Panc1 (cell line): ENCODE measurements at regions not wholly inside any gene's neighbourhood (a gene's known extent, or its start where the extent isn't known, plus 50 kb on each side); places are given as distances from the start of the nearest gene placed in this dataset.

Source experiments
- POLR2AphosphoS5 ChIP-seq: IDR thresholded peaks from 2 replicates; pipeline ENCODE4 v1.6.1; 2012; ENCODE audit warnings: mild to moderate bottlenecking, low read depth, low read length, moderate library complexity
- SIN3A ChIP-seq: IDR thresholded peaks from 2 replicates; pipeline ENCODE4 v1.6.1; 2012; ENCODE audit warnings: low read depth, mild to moderate bottlenecking, low read length, moderate library complexity, borderline replicate concordance; ENCODE audit not compliant: insufficient read depth
- TF ChIP-seq, protein P1 (sequence below): fragments of 450-650 bp; IDR thresholded peaks from 2 replicates; pipeline ENCODE4 v1.5.1; 2017; ENCODE audit warnings: mild to moderate bottlenecking
- TF ChIP-seq, protein P2 (sequence below), 2 experiments: IDR thresholded peaks; 2 replicates each; pipeline ENCODE4 v1.6.1; 2011 to 2012; ENCODE audit warnings: low read depth in 2 of 2, control low read depth in 1 of 2, low read length in 1 of 2, mild to moderate bottlenecking in 1 of 2, moderate library complexity in 1 of 2; ENCODE audit not compliant: insufficient read depth in 1 of 2

DNA sequence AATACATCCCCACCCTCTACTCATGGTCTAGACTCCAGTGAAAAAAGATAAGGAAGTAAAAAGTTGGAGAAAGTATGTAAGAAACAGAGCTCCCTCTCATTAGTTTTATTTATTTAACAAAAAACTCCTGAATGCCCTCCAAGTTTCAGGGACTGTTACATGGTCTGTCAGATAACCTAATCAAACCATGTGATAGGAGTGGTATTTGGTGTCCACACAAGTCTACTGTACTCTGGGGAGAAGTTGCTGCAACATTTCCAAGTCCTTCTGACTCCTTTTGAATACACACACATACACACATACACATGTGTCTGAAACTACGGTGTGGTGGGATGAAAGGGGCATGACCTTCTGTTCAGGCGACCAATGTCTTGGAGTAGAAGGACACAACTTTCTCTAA is 320.0 kb downstream of the ADGRG6 start:
- TF ChIP-seq, protein P1, sequence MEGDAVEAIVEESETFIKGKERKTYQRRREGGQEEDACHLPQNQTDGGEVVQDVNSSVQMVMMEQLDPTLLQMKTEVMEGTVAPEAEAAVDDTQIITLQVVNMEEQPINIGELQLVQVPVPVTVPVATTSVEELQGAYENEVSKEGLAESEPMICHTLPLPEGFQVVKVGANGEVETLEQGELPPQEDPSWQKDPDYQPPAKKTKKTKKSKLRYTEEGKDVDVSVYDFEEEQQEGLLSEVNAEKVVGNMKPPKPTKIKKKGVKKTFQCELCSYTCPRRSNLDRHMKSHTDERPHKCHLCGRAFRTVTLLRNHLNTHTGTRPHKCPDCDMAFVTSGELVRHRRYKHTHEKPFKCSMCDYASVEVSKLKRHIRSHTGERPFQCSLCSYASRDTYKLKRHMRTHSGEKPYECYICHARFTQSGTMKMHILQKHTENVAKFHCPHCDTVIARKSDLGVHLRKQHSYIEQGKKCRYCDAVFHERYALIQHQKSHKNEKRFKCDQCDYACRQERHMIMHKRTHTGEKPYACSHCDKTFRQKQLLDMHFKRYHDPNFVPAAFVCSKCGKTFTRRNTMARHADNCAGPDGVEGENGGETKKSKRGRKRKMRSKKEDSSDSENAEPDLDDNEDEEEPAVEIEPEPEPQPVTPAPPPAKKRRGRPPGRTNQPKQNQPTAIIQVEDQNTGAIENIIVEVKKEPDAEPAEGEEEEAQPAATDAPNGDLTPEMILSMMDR: no peak
- TF ChIP-seq POLR2AphosphoS5 (no peak), SIN3A (no peak)
- TF ChIP-seq, protein P2, sequence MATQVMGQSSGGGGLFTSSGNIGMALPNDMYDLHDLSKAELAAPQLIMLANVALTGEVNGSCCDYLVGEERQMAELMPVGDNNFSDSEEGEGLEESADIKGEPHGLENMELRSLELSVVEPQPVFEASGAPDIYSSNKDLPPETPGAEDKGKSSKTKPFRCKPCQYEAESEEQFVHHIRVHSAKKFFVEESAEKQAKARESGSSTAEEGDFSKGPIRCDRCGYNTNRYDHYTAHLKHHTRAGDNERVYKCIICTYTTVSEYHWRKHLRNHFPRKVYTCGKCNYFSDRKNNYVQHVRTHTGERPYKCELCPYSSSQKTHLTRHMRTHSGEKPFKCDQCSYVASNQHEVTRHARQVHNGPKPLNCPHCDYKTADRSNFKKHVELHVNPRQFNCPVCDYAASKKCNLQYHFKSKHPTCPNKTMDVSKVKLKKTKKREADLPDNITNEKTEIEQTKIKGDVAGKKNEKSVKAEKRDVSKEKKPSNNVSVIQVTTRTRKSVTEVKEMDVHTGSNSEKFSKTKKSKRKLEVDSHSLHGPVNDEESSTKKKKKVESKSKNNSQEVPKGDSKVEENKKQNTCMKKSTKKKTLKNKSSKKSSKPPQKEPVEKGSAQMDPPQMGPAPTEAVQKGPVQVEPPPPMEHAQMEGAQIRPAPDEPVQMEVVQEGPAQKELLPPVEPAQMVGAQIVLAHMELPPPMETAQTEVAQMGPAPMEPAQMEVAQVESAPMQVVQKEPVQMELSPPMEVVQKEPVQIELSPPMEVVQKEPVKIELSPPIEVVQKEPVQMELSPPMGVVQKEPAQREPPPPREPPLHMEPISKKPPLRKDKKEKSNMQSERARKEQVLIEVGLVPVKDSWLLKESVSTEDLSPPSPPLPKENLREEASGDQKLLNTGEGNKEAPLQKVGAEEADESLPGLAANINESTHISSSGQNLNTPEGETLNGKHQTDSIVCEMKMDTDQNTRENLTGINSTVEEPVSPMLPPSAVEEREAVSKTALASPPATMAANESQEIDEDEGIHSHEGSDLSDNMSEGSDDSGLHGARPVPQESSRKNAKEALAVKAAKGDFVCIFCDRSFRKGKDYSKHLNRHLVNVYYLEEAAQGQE (IDR thresholded peaks at IDR 0.05; ENCODE audit: insufficient read depth in 1 of 2, low read depth in 2 of 2, low read length in 1 of 2): no peak
